SU-DHL-6 (cell line): ENCODE measurements at regions not wholly inside any gene's neighbourhood (a gene's known extent, or its start where the extent isn't known, plus 50 kb on each side); places are given as distances from the start of the nearest gene placed in this dataset.

Experiments used
- EZH2phosphoT487 ChIP-seq: fragments of 200-600 bp; sonication (generic), shearing (Covaris generic); conservative IDR thresholded peaks from 2 replicates; pipeline ENCODE4 v1.6.1; 2018; ENCODE audit warnings: mild to moderate bottlenecking, antibody characterized with exemption, low read length, moderate library complexity, mixed read lengths
- TF ChIP-seq, protein P1 (sequence below): fragments of 200-600 bp; sonication (generic); IDR thresholded peaks from one replicate; pipeline ENCODE4 v1.5.1; 2017; ENCODE audit warnings: antibody characterized with exemption, mild to moderate bottlenecking, low read length, moderate library complexity; ENCODE audit not compliant: insufficient read depth, poor library complexity, severe bottlenecking

DNA sequence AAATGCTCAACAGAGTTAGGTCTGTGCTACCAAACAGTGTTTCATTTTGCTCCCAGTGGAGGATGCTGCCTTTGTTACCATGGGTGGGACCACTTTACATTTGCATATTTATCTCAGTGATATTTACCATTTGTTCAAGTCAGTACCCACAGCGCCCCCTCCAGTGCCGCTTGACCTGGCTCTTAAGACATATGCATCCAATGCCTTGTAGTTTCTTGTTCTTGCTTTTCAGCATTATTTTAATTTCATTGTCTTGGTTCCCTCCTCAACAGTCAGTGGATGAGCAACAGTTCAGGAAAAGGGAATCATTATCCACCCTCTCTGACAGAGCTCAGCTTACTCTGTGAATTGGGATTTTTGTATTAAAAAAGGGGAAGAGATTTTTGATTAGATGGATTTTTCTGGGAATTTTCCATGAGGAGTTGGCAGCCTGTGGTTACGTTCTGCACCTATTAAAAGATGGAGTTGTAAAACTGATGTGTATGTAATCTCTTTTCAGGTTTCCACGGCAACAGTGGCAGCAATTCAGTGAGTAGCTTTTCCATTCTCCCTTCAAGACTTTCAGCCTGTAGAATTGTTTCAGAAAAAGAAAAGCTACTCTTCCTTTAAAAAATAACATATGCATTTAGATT lies 240.5 kb upstream of the DAAM1 start:
- TF ChIP-seq, protein P1, sequence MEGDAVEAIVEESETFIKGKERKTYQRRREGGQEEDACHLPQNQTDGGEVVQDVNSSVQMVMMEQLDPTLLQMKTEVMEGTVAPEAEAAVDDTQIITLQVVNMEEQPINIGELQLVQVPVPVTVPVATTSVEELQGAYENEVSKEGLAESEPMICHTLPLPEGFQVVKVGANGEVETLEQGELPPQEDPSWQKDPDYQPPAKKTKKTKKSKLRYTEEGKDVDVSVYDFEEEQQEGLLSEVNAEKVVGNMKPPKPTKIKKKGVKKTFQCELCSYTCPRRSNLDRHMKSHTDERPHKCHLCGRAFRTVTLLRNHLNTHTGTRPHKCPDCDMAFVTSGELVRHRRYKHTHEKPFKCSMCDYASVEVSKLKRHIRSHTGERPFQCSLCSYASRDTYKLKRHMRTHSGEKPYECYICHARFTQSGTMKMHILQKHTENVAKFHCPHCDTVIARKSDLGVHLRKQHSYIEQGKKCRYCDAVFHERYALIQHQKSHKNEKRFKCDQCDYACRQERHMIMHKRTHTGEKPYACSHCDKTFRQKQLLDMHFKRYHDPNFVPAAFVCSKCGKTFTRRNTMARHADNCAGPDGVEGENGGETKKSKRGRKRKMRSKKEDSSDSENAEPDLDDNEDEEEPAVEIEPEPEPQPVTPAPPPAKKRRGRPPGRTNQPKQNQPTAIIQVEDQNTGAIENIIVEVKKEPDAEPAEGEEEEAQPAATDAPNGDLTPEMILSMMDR: no peak
- TF ChIP-seq EZH2phosphoT487: no peak
